PC-9 (cell line): ENCODE measurements at regions not wholly inside any gene's neighbourhood (a gene's known extent, or its start where the extent isn't known, plus 50 kb on each side); places are given as distances from the start of the nearest gene placed in this dataset.

Experiments
- CTCF ChIP-seq: fragments of 200-600 bp; sonication (generic); conservative IDR thresholded peaks from 2 replicates; pipeline ENCODE4 v1.6.1; 2017; ENCODE audit warnings: mixed run types, antibody characterized with exemption, mild to moderate bottlenecking, moderate library complexity
- EZH2 ChIP-seq: fragments of 200-600 bp; sonication (generic); IDR thresholded peaks from 2 replicates; pipeline ENCODE4 v1.8.0; 2017; ENCODE audit warnings: antibody characterized with exemption, low read depth

- no peak for TF ChIP-seq EZH2
- no peak for TF ChIP-seq CTCF
These were observed 61.9 kb upstream of the GRIP1 start for GRCh38 chr12:66740732-66741131.
